ENCODE measurements at regions not wholly inside any gene's neighbourhood (a gene's known extent, or its start where the extent isn't known, plus 50 kb on each side); places are given as distances from the start of the nearest gene placed in this dataset.

DNA sequence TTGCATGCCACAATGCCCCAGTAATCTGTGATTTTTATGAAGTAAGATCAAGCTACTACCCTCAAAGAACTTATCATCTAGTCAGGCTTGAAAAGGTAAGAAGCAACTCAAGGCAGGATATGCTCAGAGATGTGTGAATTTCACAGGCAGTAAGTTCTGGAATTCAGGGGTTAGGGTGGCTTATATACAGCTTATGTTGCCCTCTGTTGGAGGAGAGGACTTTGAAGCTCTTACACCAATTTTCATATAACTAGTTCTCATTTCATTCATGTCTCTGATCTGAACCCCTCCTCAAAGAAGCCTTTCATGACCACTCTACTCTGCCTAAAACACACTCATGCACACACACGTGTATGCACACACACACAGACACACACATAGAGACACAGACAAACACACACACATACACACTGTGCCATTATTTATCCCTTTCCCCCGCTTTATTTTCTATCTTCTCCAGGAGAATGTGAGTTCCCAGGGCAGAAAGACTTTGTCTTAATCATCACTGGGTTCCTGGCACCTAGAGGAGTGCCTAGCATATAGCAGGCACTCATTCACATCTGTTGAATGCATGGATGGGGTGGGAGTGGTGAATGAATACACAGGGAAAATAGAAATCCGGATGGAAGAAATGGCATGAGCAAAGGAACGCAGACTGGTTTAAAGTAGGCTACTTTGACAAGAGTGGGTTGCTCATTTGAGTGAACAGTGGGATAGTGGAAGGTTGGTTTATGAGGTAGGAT, 220.7 kb upstream of the ZBED5 start:
- DNase-seq (ENCODE audit: low read depth) = no peak

DNA sequence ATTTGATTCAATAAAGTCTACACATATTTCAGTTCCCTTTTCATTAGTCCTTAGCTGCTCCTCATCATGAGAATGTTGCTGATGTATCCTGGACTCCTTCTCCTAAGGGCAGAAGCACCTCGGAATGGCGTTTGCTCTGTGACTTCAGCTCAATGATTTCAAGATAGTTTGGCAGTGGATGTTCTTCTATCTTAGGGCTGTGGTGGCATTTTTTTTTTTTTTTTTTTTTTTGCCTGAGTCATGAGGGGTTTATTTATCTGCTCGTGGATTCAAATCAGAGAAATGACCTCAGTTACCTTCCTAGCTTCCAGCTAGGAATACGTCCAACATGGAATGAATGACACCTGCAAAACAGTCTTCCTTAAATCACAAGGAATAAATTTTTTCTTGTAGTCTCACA, 220.0 kb upstream of the ZBED5 start:
- no peak for DNase-seq (ENCODE audit: low read depth)

DNA sequence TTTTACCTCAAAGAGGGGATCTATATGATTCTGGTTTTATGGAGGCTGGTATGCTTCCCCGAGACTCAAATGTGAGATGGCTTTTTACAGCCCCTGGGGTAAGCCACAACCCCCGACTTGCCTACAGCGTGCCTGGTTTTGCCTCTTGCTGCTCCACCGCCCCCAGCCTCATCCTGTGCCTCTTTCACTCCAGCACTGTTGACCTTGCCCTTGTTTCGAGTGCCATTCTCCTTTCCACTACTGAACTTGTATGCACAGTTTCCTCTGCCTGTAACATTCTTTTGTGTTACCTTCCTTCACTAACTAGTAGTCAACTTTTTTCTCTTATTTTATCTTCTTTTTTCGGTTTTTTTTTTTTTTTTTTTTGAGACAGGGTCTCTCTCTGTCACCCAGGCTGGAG, 219.0 kb upstream of the ZBED5 start:
- no peak for DNase-seq (ENCODE audit: low read depth)

DNA sequence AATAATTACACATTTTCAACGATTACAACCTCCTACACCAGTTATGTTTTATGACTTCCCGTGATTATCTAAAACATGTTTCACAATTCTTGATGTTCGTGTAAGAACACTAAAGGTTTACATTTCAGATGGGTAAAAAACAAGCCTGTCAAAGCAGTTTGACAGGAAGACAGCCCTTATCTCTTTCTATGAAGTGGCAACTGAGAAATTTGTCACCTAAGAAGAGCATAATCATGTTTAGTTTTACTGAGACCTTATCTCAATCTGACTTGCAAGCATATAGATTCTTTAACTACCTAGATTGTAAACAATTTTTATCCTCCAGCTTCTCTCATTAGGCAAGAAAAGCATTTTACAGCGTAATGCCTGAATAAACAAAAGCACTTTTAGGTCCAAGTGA, 218.4 kb upstream of the ZBED5 start:
- no peak for DNase-seq (ENCODE audit: low read depth)

DNA sequence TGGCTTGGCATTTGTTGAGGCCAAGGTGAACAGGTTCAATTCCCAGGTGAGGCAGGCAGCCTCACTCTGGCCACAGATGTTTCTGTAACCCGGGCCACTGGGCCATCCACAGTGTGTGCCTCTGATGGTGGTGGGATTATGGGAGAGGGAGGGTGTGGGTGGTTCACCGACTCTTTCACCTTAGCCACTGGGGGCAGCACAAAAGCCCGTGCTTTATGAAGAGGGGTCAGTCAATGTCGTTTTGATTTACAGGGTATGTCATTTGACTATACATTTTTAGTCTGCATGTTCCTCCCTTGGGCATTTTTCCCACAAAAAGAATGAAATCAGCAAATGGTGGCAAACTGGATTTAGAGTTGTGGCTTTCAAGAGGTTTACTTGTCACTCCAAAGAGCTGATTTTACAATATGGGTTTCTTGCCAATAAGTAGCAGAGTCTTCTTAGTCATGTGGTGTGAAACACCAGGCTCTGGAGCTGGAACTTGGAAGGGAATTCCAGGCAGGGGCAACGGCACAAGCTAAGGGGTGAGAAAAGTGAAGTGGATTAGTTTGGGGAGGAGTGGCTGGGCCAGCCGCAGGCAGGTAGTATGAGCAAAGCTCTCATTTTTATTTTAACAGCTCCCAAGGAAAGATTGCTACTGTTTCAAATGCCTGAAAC, 217.8 kb upstream of the ZBED5 start:
- DNase-seq (ENCODE audit: low read depth) = no peak

DNA sequence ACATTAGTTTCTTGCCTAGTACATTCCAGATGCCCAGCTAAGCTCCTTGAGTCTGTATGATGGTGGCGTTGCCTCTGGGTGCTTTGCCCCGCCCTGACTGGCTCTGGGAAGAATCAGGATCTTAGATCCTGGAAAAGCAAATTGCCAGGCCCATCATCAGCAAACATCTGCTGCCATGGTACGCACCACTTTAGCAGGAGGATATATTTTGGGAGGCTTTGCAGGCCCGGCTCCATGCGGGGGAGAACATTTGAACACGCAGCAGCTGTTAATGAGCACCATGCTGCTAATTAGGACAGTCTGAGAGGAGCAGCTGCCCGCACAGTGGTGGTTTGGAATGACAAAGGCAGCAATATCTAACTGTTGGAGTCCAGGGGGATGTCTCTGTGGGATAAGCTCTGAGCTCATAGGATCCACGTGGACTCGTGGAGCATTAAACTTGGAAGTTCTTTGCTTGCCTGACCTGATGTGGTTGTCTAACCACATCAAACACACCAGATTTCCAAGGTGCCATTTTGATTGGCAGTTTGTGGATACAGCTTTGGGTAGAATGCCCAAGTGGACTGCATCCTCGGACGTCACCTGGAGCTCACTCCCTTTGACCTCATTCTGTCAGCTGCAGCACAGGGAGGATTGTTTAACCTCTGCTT, 217.0 kb upstream of the ZBED5 start:
- DNase-seq (ENCODE audit: low read depth) = no peak

DNA sequence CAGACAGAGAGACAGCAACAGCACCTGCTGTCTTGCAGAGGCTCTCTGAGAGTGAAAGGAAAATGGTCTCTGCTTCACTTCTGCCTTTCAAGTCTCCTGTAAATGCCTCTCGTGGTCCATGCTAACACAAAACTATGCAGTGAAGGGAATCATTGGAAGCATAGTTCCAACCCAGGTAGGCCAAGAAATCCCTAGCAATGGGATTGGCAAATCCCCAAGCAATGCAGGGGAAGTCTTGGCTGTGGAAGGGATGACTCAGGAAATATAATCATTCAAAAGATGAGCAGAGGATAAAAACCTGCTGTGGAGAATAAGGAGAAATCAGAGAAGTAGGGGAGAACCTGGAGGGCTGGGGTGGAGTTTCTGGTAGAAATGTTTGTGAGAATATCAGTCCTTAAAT, 216.1 kb upstream of the ZBED5 start:
- no peak for DNase-seq (ENCODE audit: low read depth)

DNA sequence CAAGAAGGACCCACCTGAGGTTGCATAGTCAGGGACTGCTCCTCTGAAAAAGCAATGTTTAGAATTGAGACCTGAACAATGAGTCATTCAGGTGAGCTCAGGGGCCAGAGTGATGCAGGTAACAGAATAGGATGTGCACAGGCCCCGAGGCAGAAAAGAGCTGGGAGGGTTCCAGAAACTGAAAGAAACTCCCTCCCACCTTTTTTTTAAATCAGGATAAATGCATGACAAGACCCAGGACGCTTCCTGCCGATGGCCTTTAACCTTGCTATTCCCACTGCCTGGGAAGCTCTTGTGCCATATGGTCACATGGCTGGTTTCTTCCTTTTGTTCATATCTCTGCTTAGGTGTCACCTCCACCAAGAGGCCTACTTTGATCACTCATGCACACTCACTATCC, 214.2 kb upstream of the ZBED5 start:
- DNase-seq (ENCODE audit: low read depth) = no peak

DNA sequence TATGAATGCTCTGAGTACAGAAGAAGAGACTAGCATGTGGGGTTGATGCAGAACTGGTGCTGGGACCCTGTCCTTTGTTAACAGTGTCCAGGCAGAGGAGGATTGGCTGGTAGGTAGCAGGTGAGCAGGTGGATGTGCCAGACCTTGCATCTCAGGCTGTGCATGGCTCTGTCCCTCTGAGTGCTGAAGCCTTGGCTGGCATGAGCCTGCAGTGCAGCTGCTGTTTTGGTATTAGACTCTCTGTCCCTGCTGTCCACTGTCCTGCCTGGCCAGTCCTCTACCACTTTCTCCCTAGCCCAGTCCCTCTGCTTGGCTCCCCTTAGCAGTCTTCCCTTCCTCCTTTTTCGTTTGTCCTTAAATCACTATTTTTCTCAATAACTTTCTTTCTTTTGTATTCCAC, 213.6 kb upstream of the ZBED5 start:
- DNase-seq (ENCODE audit: low read depth) = no peak

DNA sequence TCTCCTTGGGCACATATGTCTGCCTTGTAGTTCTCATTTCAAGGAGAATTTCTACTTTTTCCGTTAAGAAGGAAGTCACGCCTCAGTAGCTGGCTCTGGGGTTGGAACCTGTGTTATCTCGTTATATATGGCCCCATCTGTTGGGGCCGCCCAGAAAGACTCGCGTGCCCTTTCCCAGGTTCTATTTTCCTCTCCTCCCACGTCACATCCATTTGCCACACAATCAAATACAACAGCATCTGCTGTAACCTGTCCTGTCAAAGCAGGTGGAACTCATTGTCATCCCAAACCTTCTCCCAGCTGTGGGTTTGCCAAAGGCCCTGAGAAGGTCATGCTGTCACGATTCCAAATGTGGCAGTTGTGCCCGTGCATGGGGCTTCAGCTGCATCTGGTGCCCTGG, 213.1 kb upstream of the ZBED5 start:
- DNase-seq (ENCODE audit: low read depth) = no peak

DNA sequence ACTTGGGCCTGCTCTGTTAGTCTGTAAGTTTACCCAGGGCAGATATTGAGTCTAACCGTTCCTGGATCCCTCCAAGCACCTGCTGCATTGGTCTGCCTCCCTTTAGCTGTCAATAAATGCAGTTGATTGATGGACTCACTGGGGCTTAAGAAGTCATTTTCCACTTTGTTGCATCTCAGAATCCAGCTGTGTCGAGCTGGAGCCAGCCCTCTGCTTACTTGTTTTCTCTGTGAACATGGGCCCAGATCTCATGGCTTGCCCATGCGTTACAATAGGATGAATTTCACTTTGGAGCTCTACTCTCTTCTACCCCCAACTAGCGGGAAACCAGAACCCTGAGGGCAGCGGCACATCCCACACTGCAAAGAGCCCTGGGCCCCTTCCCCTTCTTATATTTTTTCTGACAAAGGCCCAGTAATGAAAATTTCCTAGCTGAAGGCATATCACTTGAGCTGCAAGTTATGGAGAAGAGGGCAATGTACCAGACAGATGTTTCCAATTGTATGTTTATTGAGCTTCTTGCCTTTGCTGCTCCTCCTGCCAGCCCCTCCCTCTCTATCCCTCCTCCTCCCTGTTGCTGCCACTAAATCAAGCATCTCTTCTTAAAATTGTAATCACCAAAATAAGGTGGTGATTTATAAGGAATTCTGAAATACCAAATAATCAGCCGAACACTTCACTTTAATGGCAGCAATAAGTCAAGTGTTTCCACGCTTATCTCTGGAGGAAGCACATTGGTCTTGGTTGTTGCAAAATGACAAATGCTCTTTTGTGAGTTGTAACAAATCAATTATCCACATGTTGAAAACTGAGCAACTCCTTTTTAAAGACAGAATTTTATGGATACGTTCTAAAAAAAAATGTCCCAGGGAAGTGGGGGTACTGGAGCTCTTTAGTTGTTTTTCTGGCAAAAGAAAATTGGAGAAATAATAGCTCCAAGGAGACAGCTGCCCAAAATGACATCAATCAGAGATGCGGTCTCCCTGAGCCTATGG, 212.3 kb upstream of the ZBED5 start:
- DNase-seq (ENCODE audit: low read depth) = no peak

DNA sequence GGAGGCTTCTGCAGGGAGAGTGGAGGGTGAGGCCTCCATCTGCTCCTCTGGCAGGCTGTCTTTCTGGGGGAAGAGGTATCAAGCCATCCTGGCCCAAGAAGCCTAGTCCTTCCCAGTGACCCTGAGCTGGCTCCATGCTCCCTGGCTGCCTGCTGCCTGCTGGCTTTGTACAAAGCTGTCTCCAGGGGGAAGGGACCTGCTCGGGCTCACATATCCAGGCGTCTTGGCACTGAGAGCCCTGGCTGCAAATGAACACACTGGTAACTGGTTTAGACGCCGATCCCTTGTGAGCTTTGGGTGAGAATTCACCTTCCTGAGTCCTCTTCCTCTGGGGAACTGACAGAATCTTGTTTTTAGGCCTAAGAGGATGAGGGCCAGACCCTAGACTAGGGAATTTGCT, 210.3 kb upstream of the ZBED5 start:
- DNase-seq (ENCODE audit: low read depth) = no peak

DNA sequence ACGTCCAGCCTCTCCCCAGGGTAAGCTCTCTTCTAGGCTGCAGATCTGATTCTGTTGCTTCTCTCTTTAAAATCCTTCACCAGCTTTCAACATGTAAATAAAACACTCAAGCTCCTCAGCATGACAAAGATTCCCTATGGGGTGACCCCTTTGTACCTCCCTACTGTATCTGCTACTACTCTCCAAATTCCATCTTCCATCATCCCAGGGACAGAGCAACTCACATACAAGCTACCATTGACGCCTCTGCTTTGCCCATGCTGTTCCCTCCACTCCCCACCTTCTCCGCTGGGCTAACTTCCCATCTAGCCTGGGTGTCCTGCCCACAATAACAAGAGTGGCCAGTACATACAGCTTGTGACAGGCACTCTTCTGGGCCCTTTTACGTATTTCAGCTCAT, 207.5 kb upstream of the ZBED5 start:
- no peak for DNase-seq (ENCODE audit: low read depth)

DNA sequence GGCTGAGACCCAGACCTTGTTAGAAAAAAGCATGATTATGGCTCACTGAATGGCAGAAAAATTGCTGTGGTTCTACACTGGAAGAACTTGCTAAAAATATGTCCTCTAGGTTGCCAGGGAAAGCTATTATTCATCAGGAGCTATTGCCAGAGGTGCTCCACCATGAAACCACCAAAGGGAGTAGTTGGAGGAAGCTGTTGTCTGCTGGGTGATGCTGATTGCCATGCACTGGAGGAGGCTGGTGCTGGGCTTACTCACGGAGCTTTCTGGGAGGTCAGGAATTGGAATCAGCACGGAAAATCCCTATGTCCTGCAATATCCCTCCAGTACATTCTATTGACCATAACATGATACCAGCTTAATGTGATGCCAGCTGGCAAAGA, 199.6 kb upstream of the ZBED5 start:
- peak; percentile 7 for DNase-seq (ENCODE audit: low read depth)

DNA sequence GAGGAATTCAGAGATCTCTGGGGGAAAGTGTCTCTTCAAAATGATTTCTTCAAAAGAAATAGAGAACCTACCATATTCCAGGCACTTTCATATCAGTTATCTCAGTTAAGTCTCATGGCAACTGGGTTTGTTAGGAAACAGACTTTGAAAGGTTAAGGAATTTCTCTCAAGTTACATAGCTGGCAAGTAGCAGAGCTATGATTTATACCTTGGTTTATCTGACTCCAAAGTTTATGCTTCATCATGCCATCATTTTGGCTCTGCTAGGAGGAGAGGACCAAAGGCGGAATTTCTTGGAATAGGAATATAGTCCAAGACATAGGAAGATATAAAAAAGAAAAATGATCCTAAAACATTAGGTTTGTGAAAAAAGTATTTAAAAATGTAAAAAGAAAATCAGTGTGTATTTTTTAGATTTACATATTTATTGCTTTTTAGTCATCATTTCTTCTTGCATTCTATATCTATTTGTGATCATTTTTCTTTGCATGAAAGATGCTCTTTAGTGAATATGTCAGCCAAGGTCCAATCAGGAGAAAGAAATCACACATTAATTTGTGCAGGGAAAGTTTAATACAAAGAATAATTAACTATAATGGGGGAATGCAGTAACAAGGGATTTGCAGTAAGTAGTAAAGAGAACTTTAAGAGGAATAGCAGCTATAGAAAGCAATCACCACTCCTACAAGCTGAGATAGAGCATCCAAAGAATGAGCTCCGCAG, 199.1 kb upstream of the ZBED5 start:
- no peak for DNase-seq (ENCODE audit: low read depth)

DNA sequence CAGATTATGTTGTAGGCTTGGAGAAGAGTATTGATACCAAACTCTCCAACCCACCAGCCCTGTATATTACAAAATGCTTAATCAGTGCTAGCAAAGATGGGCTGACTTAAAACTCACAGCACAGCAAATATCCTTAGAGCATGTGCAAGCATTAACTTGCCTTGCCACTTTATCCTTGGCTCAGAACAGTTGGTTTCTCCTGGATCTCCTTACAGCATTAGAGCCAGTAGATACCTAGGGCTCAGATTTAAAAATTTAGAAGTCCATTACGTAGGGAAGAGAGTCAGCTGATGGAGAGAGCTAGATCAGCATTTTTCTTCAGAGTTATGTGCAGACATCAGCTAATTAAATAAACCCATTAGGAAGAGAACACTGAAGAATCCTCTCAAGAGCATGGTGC, 198.5 kb upstream of the ZBED5 start:
- DNase-seq (ENCODE audit: low read depth) = no peak

DNA sequence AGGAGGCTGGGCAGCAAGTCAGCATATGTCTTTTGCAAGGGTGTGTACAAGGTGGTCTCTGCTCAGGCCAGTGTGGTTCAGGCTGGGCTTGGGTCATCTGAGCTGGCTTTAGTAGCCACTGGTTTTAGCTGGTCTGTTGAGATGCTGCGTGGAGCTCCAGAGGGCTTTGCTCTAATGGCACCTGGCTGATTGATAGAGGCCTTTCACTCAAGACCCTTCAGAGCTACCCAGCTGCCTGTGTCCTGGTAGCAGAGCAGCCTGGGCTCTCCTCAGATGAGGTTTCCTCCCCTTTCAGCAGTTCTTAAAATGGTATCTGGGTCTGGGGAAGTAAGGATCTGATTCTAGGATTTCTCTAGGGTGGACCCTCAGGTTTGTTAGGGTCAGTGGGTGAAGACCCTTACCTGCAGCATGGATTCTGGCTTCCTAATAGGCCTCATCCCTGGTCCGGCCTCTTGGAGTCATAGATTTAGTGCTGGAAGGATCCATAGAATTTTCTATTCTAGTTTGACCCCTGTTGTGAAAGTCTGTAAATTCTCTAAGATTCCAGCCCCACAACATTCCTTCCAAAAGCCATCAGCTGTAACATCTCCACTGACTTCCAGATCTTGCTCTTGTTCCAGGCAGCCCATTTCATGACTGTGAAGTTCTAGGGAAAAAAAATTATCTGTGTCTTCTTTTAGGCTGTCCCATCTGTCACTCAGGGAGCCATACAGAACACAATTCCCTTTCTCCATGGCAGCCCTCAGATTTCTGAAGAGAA, 190.2 kb upstream of the ZBED5 start:
- no peak for DNase-seq (ENCODE audit: low read depth)

DNA sequence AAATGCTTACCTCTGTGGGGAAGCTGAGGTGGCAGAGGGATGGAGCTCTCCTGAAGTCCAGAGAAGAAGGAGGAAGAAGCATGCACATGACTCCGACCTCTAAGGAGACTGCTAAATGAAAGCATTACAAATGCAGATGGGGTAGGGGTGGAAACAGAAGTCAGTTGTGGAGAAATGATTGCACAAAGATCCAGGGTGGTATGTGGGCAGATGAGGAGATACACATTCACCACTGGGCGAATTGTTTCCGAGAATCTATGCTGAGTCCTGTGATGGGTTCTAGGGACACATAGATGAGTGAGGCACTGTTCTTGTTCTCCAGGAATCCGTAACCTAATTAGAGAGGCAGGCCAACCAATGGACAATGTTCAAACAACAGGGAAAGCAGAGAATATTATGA, 188.9 kb upstream of the ZBED5 start:
- no peak for DNase-seq (ENCODE audit: low read depth)

DNA sequence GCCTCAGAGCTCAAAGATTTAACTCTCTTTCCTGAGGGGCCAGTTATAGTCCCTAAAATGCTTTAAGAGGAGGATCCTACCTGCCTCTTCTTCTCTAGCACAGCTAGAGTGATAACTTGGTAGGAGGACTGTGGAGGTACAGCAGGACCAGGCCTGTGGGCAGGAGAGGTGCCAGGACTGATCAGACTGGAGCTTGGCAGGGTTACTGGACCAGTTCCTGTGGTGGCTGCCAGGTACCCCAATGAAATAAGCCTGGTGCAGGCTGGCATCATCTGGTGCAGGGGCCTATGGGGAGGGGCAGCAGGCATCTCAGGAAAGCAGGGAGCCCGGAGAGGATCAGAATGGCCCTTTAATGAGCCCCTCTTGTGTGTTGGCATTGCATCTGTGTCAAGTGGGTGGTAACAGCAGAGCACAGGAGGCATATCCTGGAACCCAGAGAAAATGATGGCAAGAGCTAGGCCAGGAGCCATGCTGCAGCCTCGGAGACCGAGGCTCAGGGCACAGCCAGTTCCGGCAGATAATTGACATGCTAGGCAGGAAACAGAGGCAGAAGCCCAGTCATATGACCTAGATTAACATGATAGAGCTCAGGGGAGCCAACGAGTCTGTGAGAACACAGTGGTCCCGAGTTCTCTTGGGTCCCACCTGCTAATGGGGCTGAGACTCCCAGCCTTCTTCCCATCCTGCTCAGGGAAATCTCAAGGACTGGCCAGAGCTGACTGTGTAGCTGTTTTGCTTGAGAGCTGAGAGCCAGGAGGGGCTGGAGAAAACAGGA, 187.5 kb upstream of the ZBED5 start:
- no peak for DNase-seq (ENCODE audit: low read depth)

All from renal cortical epithelial cell (primary cell).